BJ (cell line): ENCODE measurements at regions not wholly inside any gene's neighbourhood (a gene's known extent, or its start where the extent isn't known, plus 50 kb on each side); places are given as distances from the start of the nearest gene placed in this dataset.
A peak's percentile ranks its signal among the peaks of the same experiment; 100 is the strongest.
"Not testable (repeated sequence)": the region's sequence is repeated elsewhere in the genome, so short reads cannot be mapped to it uniquely, and the experiment has no call there.

Experiments
- CTCF ChIA-PET: fragments of 350-600 bp; formaldehyde crosslinking; extraction: SDS; loops from one replicate; lab custom pipeline; 2021; ENCODE audit warnings: antibody characterized with exemption, inconsistent platforms; lab: Yijun Ruan, JAX
- POLR2A ChIA-PET: fragments of 300-600 bp; sonication (Branson Sonifier 250); formaldehyde crosslinking; extraction: SDS; loops from one replicate; lab custom pipeline; 2021; ENCODE audit warnings: antibody characterized with exemption; lab: Charles Lee
- DNase-seq: peaks from one replicate; pipeline ENCODE4 v3.0.0-alpha.2; 2011; ENCODE audit warnings: low read depth
- H3K27me3 ChIP-seq: 2 replicates; pipeline ENCODE4 v1.6.0; 2011; ENCODE audit warnings: low read length; ENCODE audit not compliant: control insufficient read depth, insufficient read depth
- H3K36me3 ChIP-seq: 2 replicates; pipeline ENCODE4 v1.5.1; 2011; ENCODE audit warnings: low read length; ENCODE audit not compliant: control insufficient read depth, insufficient read depth
- H3K4me3 ChIP-seq: 2 replicates; pipeline ENCODE4 v1.5.1; 2011; ENCODE audit warnings: low read depth, mild to moderate bottlenecking, control low read depth, low read length
- CTCF ChIP-seq: IDR thresholded peaks from 2 replicates; pipeline ENCODE4 v1.5.1; 2011; ENCODE audit warnings: low read depth, mild to moderate bottlenecking, control low read depth, inconsistent platforms, low read length, moderate library complexity; ENCODE audit not compliant: insufficient read depth

GRCh38 chr3:153051427-153052095, 110.5 kb upstream of the RAP2B start:
- CTCF ChIA-PET: interaction anchor here (0.6 to 2.8 kb wide), 5 partner anchors 8 to 706 kb away, joined by 3 to 10 read pairs (median 3); no protein-coding TSS in a partner anchor
- no peak overlapping the region for H3K4me3 ChIP-seq
- POLR2A ChIA-PET: interaction anchor here (0.6 kb wide), 1 partner anchor 181 kb away, joined by 3 read pairs; no protein-coding TSS in a partner anchor
- peak; percentile 27 for DNase-seq
- no peaks in the 10 kb centered on the region for H3K27me3 ChIP-seq
- TF ChIP-seq CTCF: no peak
- no peaks in the 10 kb centered on the region for H3K36me3 ChIP-seq

- H3K4me3 ChIP-seq: no peak overlapping the region
- POLR2A ChIA-PET: interaction anchor here (0.6 kb wide), 1 partner anchor 181 kb away, joined by 3 read pairs; no protein-coding TSS in a partner anchor
- CTCF ChIA-PET: interaction anchor here (0.6 to 2.8 kb wide), 5 partner anchors 9 to 706 kb away, joined by 3 to 10 read pairs (median 3); no protein-coding TSS in a partner anchor
- H3K36me3 ChIP-seq: no peaks in the 10 kb centered on the region
- peak; percentile 74 for DNase-seq
- no peak for TF ChIP-seq CTCF
- H3K27me3 ChIP-seq: no peaks in the 10 kb centered on the region
Observed at GRCh38 chr3:153052096-153052460, 109.9 kb upstream of the RAP2B start.

GRCh38 chr3:153055217-153055616, 106.8 kb upstream of the RAP2B start:
- Histone ChIP-seq H3K36me3 (no peaks in the 10 kb centered on the region), H3K27me3 (no peaks in the 10 kb centered on the region), H3K4me3 (no peak overlapping the region)
- no peak for TF ChIP-seq CTCF
- POLR2A ChIA-PET: no interaction called here
- CTCF ChIA-PET: no interaction called here
- DNase-seq: no peak

- TF ChIP-seq CTCF: no peak
- CTCF ChIA-PET: no interaction called here
Observed at GRCh38 chr3:153055779-153056178, 106.2 kb upstream of the RAP2B start.

GRCh38 chr3:153058031-153058688, 103.9 kb upstream of the RAP2B start:
- H3K36me3 ChIP-seq, POLR2A ChIA-PET, H3K4me3 ChIP-seq, H3K27me3 ChIP-seq: not testable (repeated sequence)
- CTCF ChIA-PET: interaction anchor here (1.1 kb wide), 1 partner anchor 23 kb away, joined by 3 read pairs; no protein-coding TSS in a partner anchor
- DNase-seq: peak; percentile 24

More at GRCh38 chr3:153055779-153056178, 106.2 kb upstream of the RAP2B start:
- no peak for DNase-seq
- Histone ChIP-seq H3K27me3 (no peaks in the 10 kb centered on the region), H3K36me3 (no peaks in the 10 kb centered on the region), H3K4me3 (no peak overlapping the region)
- POLR2A ChIA-PET: no interaction called here
